HG02885 (cell line): ENCODE measurements at regions not wholly inside any gene's neighbourhood (a gene's known extent, or its start where the extent isn't known, plus 50 kb on each side); places are given as distances from the start of the nearest gene placed in this dataset.
"Not testable (repeated sequence)": the region's sequence is repeated elsewhere in the genome, so short reads cannot be mapped to it uniquely, and the experiment has no call there.

Experiments
- ATAC-seq: cut with Tn5 transposase; IDR thresholded peaks from one replicate; pipeline ENCODE4 v1.9.1; 2021; ENCODE audit warnings: mild to moderate bottlenecking; ENCODE audit not compliant: unreplicated experiment, poor library complexity

- no peak for ATAC-seq
These were observed 1029.2 kb downstream of the EPHA3 start for GRCh38 chr3:90136456-90137191.

GRCh38 chr3:90145094-90145860 is 1037.9 kb downstream of the EPHA3 start:
- no peak for ATAC-seq

GRCh38 chr3:90180096-90180495 is 1072.7 kb downstream of the EPHA3 start:
- ATAC-seq, result no peak

GRCh38 chr3:90180543-90180942 is 1073.1 kb downstream of the EPHA3 start:
- ATAC-seq, result no peak

GRCh38 chr3:90182291-90182976 is 1075.0 kb downstream of the EPHA3 start:
- peak; percentile 84 for ATAC-seq

GRCh38 chr3:90184861-90185260 is 1077.4 kb downstream of the EPHA3 start:
- ATAC-seq, result no peak

GRCh38 chr3:90197383-90197782 is 1090.0 kb downstream of the EPHA3 start:
- not testable (repeated sequence) for ATAC-seq

- ATAC-seq, result not testable (repeated sequence)
These were observed 1095.5 kb downstream of the EPHA3 start for GRCh38 chr3:90202931-90203330.

- not testable (repeated sequence) for ATAC-seq
These were observed 1099.1 kb downstream of the EPHA3 start for GRCh38 chr3:90206482-90206881.

- ATAC-seq, result not testable (repeated sequence)
These were observed 1100.1 kb downstream of the EPHA3 start for GRCh38 chr3:90207353-90208097.

- no peak for ATAC-seq
These were observed 1114.5 kb downstream of the EPHA3 start for GRCh38 chr3:90221900-90222299.

- ATAC-seq, result no peak
These were observed 1134.1 kb downstream of the EPHA3 start for GRCh38 chr3:90241481-90241880.

- no peak for ATAC-seq
These were observed 1145.7 kb downstream of the EPHA3 start for GRCh38 chr3:90253131-90253530.

- ATAC-seq, result no peak
These were observed 1154.3 kb downstream of the EPHA3 start for GRCh38 chr3:90261481-90262433.
